ENCODE measurements at regions not wholly inside any gene's neighbourhood (a gene's known extent, or its start where the extent isn't known, plus 50 kb on each side); places are given as distances from the start of the nearest gene placed in this dataset.

- no peak for DNase-seq (ENCODE audit: low read depth)
Observed at GRCh38 chr4:119932277-119932676, 134.4 kb downstream of the MAD2L1 start.

- DNase-seq (ENCODE audit: low read depth), result no peak
Observed at GRCh38 chr4:119930546-119930945, 136.1 kb downstream of the MAD2L1 start.

- DNase-seq (ENCODE audit: low read depth), result no peak
Observed at GRCh38 chr4:119921830-119922229, 144.8 kb downstream of the MAD2L1 start.

- no peak for DNase-seq (ENCODE audit: low read depth)
Observed at GRCh38 chr4:119906277-119906676, 160.4 kb downstream of the MAD2L1 start.

- DNase-seq (ENCODE audit: low read depth), result no peak
Observed at GRCh38 chr4:119898211-119898610, 168.4 kb downstream of the MAD2L1 start.

- no peak for DNase-seq (ENCODE audit: low read depth)
Observed at GRCh38 chr4:119897260-119897659, 169.4 kb downstream of the MAD2L1 start.

- DNase-seq (ENCODE audit: low read depth), result no peak
Observed at GRCh38 chr4:119894650-119895208, 171.9 kb downstream of the MAD2L1 start.

- DNase-seq (ENCODE audit: low read depth), result no peak
Observed at GRCh38 chr4:119873794-119874325, 192.8 kb downstream of the MAD2L1 start.

- no peak for DNase-seq (ENCODE audit: low read depth)
Observed at GRCh38 chr4:119873132-119873531, 193.5 kb downstream of the MAD2L1 start.

- no peak for DNase-seq (ENCODE audit: low read depth)
Observed at GRCh38 chr4:119872371-119873016, 194.2 kb downstream of the MAD2L1 start.

- no peak for DNase-seq (ENCODE audit: low read depth)
Observed at GRCh38 chr4:119870856-119871255, 195.8 kb downstream of the MAD2L1 start.

- no peak for DNase-seq (ENCODE audit: low read depth)
Observed at GRCh38 chr4:119865789-119866188, 200.9 kb downstream of the MAD2L1 start.

- no peak for DNase-seq (ENCODE audit: low read depth)
Observed at GRCh38 chr4:119865389-119865788, 201.3 kb downstream of the MAD2L1 start.

GRCh38 chr4:119861731-119862130 lies 204.9 kb downstream of the MAD2L1 start:
- DNase-seq (ENCODE audit: low read depth), result no peak

- no peak for DNase-seq (ENCODE audit: low read depth)
Observed at GRCh38 chr4:119858176-119858575, 208.5 kb downstream of the MAD2L1 start.

- DNase-seq (ENCODE audit: low read depth), result no peak
Observed at GRCh38 chr4:119854364-119854763, 212.3 kb downstream of the MAD2L1 start.

- DNase-seq (ENCODE audit: low read depth), result no peak
Observed at GRCh38 chr4:119851649-119852048, 215.0 kb downstream of the MAD2L1 start.

- DNase-seq (ENCODE audit: low read depth), result no peak
Observed at GRCh38 chr4:119841361-119841760, 212.8 kb upstream of the PDE5A start.

GRCh38 chr4:119835613-119835910 lies 207.0 kb upstream of the PDE5A start:
- no peak for DNase-seq (ENCODE audit: low read depth)

GRCh38 chr4:119834906-119835612 lies 206.5 kb upstream of the PDE5A start:
- DNase-seq (ENCODE audit: low read depth), result no peak

GRCh38 chr4:119833611-119834010 lies 205.0 kb upstream of the PDE5A start:
- no peak for DNase-seq (ENCODE audit: low read depth)

- DNase-seq (ENCODE audit: low read depth), result no peak
Observed at GRCh38 chr4:119832776-119833175, 204.2 kb upstream of the PDE5A start.

GRCh38 chr4:119829326-119829725 lies 200.7 kb upstream of the PDE5A start:
- no peak for DNase-seq (ENCODE audit: low read depth)
